H1 (cell line): ENCODE measurements at regions not wholly inside any gene's neighbourhood (a gene's known extent, or its start where the extent isn't known, plus 50 kb on each side); places are given as distances from the start of the nearest gene placed in this dataset.

Experiments
- TF ChIP-seq, protein P1 (sequence below), 3 experiments: IDR thresholded peaks; 1 replicate in 2 of 3; 2 replicates in 1 of 3; pipeline versions ENCODE4 v1.5.1 to v1.6.1; 2011; ENCODE audit warnings: low read length in 3 of 3, mild to moderate bottlenecking in 3 of 3, inconsistent platforms in 2 of 3, low read depth in 1 of 3, moderate library complexity in 1 of 3; ENCODE audit not compliant: insufficient read depth in 1 of 3; ENCODE audit errors: control extremely low read depth in 1 of 3

DNA sequence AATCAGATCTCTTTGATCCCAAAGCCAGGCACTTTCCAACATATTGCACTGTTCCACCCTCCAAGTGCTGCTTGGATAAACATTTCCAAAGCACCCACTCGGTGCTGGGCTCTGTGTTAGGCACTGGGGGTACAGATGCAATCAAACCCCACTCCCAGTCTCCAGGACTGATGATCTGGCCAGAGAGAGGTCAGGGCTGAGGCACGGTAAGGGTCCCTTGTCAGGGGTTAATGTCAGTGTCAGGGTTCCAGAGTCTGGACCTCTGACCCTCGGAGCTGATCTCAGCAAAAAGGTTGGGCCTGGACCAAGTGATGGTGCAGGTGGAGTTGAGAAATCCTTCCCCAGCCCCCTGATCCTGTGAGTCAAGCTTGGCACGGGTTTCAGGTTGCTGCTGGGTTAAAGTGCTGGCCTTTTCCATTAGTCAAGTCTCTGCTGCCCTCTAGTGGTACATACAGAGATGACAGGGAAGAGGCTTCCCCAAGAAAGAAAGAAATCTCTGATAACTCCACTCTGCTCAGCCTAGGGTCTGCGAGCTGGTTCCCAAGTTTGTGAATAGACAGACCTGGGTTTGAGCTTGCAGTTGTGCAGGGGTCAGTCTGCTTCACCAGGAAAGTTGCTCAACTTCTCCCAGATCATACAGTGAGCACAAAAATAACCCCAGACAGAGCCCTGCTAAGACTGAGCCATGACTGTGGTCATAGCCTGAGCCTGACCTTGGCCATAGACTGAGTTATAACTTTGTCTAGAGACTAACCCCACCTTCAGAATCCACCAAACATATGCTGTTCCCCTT is 74.6 kb downstream of the DMRTA2 start (continued):
- TF ChIP-seq, protein P1, sequence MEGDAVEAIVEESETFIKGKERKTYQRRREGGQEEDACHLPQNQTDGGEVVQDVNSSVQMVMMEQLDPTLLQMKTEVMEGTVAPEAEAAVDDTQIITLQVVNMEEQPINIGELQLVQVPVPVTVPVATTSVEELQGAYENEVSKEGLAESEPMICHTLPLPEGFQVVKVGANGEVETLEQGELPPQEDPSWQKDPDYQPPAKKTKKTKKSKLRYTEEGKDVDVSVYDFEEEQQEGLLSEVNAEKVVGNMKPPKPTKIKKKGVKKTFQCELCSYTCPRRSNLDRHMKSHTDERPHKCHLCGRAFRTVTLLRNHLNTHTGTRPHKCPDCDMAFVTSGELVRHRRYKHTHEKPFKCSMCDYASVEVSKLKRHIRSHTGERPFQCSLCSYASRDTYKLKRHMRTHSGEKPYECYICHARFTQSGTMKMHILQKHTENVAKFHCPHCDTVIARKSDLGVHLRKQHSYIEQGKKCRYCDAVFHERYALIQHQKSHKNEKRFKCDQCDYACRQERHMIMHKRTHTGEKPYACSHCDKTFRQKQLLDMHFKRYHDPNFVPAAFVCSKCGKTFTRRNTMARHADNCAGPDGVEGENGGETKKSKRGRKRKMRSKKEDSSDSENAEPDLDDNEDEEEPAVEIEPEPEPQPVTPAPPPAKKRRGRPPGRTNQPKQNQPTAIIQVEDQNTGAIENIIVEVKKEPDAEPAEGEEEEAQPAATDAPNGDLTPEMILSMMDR (IDR thresholded peaks at IDR 0.05; ENCODE audit: control extremely low read depth in 1 of 3, insufficient read depth in 1 of 3, low read depth in 1 of 3, low read length in 3 of 3) = peak; percentile 12 to 83 (median 75)
